Neural progenitor cell (in vitro differentiated cells): ENCODE measurements at regions not wholly inside any gene's neighbourhood (a gene's known extent, or its start where the extent isn't known, plus 50 kb on each side); places are given as distances from the start of the nearest gene placed in this dataset.

Experiments used
- DNase-seq: peaks from one replicate; pipeline ENCODE4 v3.0.0-alpha.2; 2016; ENCODE audit warnings: low spot score
- H2AFZ ChIP-seq: fragments of 200-600 bp; sonication (generic); replicated peaks from 2 replicates; pipeline ENCODE4 v1.6.1; 2016; ENCODE audit warnings: antibody characterized with exemption
- H3F3A ChIP-seq: fragments of 200-600 bp; sonication (generic); 2 replicates; pipeline ENCODE4 v1.6.1; 2016; ENCODE audit warnings: antibody characterized with exemption, low read depth
- H3K27ac ChIP-seq: fragments of 200-600 bp; sonication (generic); 2 replicates; pipeline ENCODE4 v1.5.1; 2016; ENCODE audit warnings: mild to moderate bottlenecking
- H3K27me3 ChIP-seq: fragments of 200-600 bp; sonication (generic); 2 replicates; pipeline ENCODE4 v1.6.1; 2016; ENCODE audit warnings: mild to moderate bottlenecking, moderate library complexity
- H3K36me3 ChIP-seq: fragments of 200-600 bp; sonication (generic); 2 replicates; pipeline ENCODE4 v1.5.1; 2016
- H3K4me1 ChIP-seq: fragments of 200-600 bp; sonication (generic); 2 replicates; pipeline ENCODE4 v1.6.1; 2016; ENCODE audit warnings: mixed run types
- H3K4me2 ChIP-seq: fragments of 200-600 bp; sonication (generic); 2 replicates; pipeline ENCODE4 v1.6.1; 2016
- H3K4me3 ChIP-seq: fragments of 200-600 bp; sonication (generic); 2 replicates; pipeline ENCODE4 v1.5.1; 2016
- H3K79me2 ChIP-seq: fragments of 200-600 bp; sonication (generic); 2 replicates; pipeline ENCODE4 v1.6.1; 2016; ENCODE audit warnings: low read depth
- H3K9ac ChIP-seq: fragments of 200-600 bp; sonication (generic); 2 replicates; pipeline ENCODE4 v1.6.1; 2016
- H3K9me3 ChIP-seq: fragments of 200-600 bp; sonication (generic); 2 replicates; pipeline ENCODE4 v1.5.1; 2016; ENCODE audit warnings: low read depth
- H4K20me1 ChIP-seq: fragments of 200-600 bp; sonication (generic); 2 replicates; pipeline ENCODE4 v1.6.1; 2016; ENCODE audit warnings: low read depth
- H3K27ac Mint-ChIP-seq: 3 replicates; pipeline ENCODE4 v1.8.0; 2021; ENCODE audit warnings: mixed read lengths
- H3K27me3 Mint-ChIP-seq: 2 replicates; pipeline ENCODE4 v1.8.0; 2022; ENCODE audit warnings: low read depth, mild to moderate bottlenecking, inconsistent platforms, moderate library complexity, mixed read lengths; ENCODE audit not compliant: insufficient read depth
- H3K36me3 Mint-ChIP-seq: 3 replicates; pipeline ENCODE4 v1.8.0; 2021; ENCODE audit warnings: mixed read lengths
- H3K4me1 Mint-ChIP-seq: 3 replicates; pipeline ENCODE4 v1.8.0; 2021; ENCODE audit warnings: mixed read lengths
- H3K4me3 Mint-ChIP-seq: 3 replicates; pipeline ENCODE4 v1.8.0; 2021; ENCODE audit warnings: mild to moderate bottlenecking, moderate library complexity, mixed read lengths
- H3K9me3 Mint-ChIP-seq: 3 replicates; pipeline ENCODE4 v1.8.0; 2020; ENCODE audit warnings: mixed read lengths
- CTCF ChIP-seq: fragments of 200-600 bp; sonication (generic); IDR thresholded peaks from 2 replicates; pipeline ENCODE4 v1.5.1; 2017; ENCODE audit warnings: antibody characterized with exemption, mild to moderate bottlenecking
- EZH2 ChIP-seq: fragments of 200-600 bp; sonication (generic); IDR thresholded peaks from 2 replicates; pipeline ENCODE4 v1.6.1; 2017; ENCODE audit warnings: antibody characterized with exemption, mild to moderate bottlenecking, moderate library complexity
- EZH2phosphoT487 ChIP-seq: fragments of 200-600 bp; sonication (generic); IDR thresholded peaks from 2 replicates; pipeline ENCODE4 v1.6.1; 2017; ENCODE audit warnings: antibody characterized with exemption

GRCh38 chr5:161183559-161183958 lies 331.5 kb upstream of the ATP10B start:
- no peak overlapping the region for H3K27ac Mint-ChIP-seq
- Histone ChIP-seq H3F3A (no peaks in the 10 kb centered on the region), H3K4me2 (no peak overlapping the region), H3K9ac (no peak overlapping the region), H3K79me2 (no peaks in the 10 kb centered on the region), H4K20me1 (no peaks in the 10 kb centered on the region), H3K36me3 (no peaks in the 10 kb centered on the region), H3K27me3 (no peaks in the 10 kb centered on the region), H3K27ac (no peak overlapping the region), H2AFZ (no peak overlapping the region), H3K9me3 (no peaks in the 10 kb centered on the region), H3K4me3 (no peak overlapping the region), H3K4me1 (no peaks in the 10 kb centered on the region)
- peaks cover 2% of the 10 kb centered on the region for H3K27me3 Mint-ChIP-seq
- no peaks in the 10 kb centered on the region for H3K36me3 Mint-ChIP-seq
- no peaks in the 10 kb centered on the region for H3K9me3 Mint-ChIP-seq
- H3K4me3 Mint-ChIP-seq = no peak overlapping the region
- DNase-seq = no peak
- H3K4me1 Mint-ChIP-seq = peaks cover 3% of the 10 kb centered on the region
- TF ChIP-seq EZH2phosphoT487 = no peak
- no peak for TF ChIP-seq CTCF
- no peak for TF ChIP-seq EZH2

- Histone ChIP-seq H2AFZ (peak overlapping the region; percentile 28), H4K20me1 (no peaks in the 10 kb centered on the region), H3K4me1 (peaks cover 4% of the 10 kb centered on the region), H3K79me2 (no peaks in the 10 kb centered on the region), H3K27ac (no peak overlapping the region), H3K4me3 (no peak overlapping the region), H3K9me3 (no peaks in the 10 kb centered on the region), H3K9ac (no peak overlapping the region), H3K27me3 (no peaks in the 10 kb centered on the region), H3K36me3 (no peaks in the 10 kb centered on the region), H3F3A (no peaks in the 10 kb centered on the region), H3K4me2 (no peak overlapping the region)
- Mint-ChIP-seq H3K4me3 (no peak overlapping the region), H3K4me1 (no peaks in the 10 kb centered on the region), H3K36me3 (no peaks in the 10 kb centered on the region), H3K27me3 (no peaks in the 10 kb centered on the region), H3K9me3 (no peaks in the 10 kb centered on the region), H3K27ac (no peak overlapping the region)
- TF ChIP-seq EZH2phosphoT487 = no peak
- no peak for TF ChIP-seq CTCF
- no peak for TF ChIP-seq EZH2
- DNase-seq = no peak
Observed at GRCh38 chr5:161176221-161176620, 324.2 kb upstream of the ATP10B start.

GRCh38 chr5:161169776-161170175 lies 317.8 kb upstream of the ATP10B start:
- no peak overlapping the region for H3K4me3 ChIP-seq
- H3F3A ChIP-seq = no peaks in the 10 kb centered on the region
- no peak overlapping the region for H3K27ac ChIP-seq
- H3K79me2 ChIP-seq = no peaks in the 10 kb centered on the region
- no peak overlapping the region for H3K9ac ChIP-seq
- Mint-ChIP-seq H3K9me3 (peaks cover 2% of the 10 kb centered on the region), H3K4me3 (no peak overlapping the region), H3K27me3 (peaks cover 2% of the 10 kb centered on the region), H3K36me3 (no peaks in the 10 kb centered on the region), H3K27ac (no peak overlapping the region), H3K4me1 (peaks cover 11% of the 10 kb centered on the region)
- TF ChIP-seq EZH2phosphoT487 (no peak), EZH2 (no peak), CTCF (no peak)
- H3K9me3 ChIP-seq = no peaks in the 10 kb centered on the region
- no peaks in the 10 kb centered on the region for H3K27me3 ChIP-seq
- H3K4me1 ChIP-seq = peaks cover 5% of the 10 kb centered on the region
- H4K20me1 ChIP-seq = no peaks in the 10 kb centered on the region
- H2AFZ ChIP-seq = no peak overlapping the region
- H3K36me3 ChIP-seq = no peaks in the 10 kb centered on the region
- DNase-seq = no peak
- no peak overlapping the region for H3K4me2 ChIP-seq
